NCI-H1694 (cell line): ENCODE measurements at regions not wholly inside any gene's neighbourhood (a gene's known extent, or its start where the extent isn't known, plus 50 kb on each side); places are given as distances from the start of the nearest gene placed in this dataset.

Source experiments
- DNase-seq: peaks from one replicate; lab custom pipeline; 2025; lab: John Stamatoyannopoulos, UW

DNA sequence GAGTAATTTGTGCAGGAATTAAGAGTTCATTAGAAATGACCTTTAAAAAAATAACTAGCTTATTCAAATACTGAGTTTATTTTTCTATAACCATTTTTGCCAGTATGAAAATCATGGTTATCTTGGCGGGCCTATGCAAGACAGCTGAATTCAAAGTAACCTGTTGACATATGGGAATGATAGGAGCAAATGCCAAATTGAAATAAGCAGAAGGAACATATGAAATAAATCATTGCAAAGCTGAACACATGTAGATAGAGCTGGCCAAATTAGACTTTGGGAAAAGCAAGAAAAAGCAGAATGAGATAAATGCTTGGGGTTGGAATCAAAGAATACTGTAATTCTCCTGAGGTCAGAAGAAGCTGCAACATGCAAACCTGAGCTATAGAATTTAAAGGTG is 372.5 kb downstream of the ADAMTS20 start:
- no peak for DNase-seq

DNA sequence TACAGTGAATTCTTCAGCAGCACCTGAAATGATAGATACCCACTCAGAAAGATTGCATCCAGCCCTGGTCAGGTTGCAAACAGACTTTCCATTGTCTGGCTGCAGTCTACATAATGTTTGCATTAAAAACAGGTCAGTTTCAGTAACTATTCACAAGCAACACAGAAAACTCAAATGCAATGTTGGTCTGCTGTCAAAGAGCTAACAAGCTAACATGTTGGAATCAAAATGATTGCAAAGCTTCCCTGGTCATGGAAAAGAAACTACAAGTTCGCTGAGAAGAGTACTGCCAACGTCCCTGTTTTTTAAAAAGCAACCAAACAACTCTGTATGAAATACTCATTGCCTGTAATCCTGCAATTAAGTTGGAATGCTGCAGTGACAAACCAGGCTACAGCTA is 374.7 kb downstream of the ADAMTS20 start:
- DNase-seq, result no peak

DNA sequence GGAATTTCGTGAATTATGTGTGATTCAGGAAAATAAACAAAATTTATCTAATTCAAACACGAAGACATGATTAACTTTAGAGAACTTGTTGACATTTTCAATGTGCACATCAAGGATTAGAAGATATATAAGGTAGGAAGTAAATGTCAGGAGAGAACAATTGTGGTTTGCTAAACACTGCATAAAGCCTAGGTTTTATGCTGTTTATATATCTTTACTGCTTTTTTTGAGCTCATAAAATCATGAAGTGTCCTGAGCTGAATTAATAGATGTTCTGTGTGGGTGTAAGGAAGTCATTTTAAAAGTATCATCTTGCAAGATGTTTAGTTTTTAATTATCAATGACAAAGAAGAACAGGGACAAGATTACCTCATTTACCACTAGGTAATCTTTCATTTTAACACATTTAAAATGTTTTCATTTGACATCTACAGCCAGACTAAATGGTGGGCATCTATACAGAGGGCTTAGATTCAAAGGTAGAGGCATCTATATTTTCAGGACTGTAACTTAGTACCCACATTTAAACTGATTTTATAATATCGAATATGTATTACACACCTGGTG is 382.8 kb downstream of the ADAMTS20 start:
- DNase-seq, result no peak

DNA sequence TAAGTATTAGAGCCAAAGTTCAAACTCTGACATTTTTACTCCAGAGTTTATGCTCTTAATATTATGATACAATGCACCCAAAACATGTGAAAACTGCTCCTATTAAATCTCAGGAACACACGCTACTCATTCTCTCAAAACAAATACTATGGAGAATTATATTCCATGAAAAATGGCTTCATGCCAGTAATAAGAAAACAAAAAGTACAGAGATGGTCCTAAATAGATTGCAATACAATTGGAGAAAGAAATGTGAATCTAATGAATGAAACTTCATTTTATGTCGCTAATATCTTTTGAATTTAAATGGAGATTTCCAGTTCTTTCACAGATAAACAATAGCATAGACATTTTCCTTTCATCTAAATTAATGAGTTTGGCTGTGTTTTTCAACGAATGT is 384.3 kb downstream of the ADAMTS20 start:
- DNase-seq, result no peak

DNA sequence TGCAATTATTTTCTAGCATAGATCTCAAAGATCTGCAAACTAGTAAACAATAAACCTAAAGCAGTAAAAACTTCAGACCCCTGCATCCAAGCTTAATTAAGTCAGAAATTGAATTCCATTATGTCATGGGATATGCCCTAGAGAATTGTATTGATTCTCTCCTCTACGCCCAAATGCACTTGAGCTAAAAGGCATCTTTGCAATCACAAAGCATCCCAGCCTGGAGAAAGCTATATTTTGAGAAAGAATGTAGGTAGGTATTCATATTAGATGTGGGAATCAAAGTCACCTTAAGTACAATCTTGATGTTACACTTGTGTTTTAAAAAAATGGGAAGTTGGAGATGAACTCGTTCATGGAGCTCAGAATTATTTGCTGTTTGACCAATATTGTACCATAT is 386.7 kb downstream of the ADAMTS20 start:
- DNase-seq, result no peak

DNA sequence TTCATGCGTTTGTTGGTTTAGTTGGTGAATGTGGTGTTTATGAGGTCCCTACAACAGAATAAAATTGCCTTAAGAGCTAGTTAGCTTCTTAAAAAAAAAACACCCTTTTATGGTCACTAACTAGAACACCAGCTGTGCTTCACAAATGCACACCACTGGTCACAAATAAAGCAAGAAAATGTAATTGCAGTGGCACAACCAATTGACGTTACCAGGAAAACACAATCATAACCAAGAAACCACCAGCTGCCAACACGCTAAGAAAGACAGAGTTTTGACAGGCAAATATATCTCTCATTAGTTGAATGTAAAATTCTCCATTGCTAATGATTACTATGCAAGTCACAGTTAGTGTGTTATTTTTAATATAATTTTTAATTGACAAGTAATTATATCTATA is 389.9 kb downstream of the ADAMTS20 start:
- DNase-seq, result no peak

DNA sequence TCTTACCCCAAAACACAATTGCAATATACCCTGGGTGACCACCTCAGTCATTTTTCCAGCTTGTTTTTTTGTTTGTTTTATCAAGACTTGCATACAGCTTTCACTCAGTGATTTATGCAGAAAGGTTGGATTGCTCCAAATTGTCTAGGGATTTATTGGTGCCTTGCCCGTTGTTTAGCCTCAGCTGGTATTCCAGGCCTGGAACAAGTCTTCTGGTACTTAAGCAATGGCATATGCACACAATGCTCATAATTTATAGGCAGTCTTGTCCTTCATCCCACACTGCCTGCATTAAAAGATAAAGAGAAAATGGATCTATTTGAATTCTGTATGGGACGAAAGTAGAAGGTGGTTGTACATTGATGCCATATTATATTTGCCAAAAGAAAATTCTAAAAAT is 392.5 kb downstream of the ADAMTS20 start:
- no peak for DNase-seq

DNA sequence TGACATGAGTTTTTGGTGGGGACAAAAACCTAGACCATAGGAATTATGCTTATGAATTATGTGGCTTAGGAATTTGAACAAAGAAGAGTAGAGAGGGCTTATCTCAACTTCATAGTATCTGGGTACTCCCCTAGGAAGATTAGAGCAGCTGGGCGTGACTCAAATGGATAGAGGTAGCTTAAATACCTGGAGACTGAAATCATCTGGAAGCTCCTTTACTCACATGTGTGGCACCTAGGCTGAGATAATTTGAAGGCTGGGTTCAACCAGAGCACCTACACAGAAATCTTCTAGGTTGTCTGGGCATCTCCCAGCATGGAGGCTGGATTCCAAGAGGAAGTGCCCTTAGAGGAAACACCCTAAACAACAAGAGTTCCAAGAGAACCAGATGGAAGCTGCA is 393.9 kb downstream of the ADAMTS20 start:
- no peak for DNase-seq

DNA sequence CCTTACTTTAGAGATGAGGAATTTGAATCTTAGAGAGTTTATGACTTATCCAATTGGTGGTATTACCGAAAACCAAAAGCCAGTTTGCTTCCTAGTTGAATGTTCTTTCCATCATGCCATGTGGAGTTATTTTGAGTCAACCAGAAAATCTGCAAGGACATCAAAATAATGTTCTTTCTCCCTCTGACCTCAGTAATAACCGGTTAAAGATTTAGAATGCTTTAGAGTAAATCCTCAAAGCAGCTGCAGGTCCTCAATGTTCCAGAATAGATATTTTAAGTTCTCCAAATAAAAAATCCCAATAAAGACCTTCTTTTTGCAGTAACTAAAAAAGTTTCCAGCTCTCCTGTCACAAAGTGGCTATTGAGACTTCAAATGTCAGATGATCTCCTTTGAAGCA is 396.6 kb downstream of the ADAMTS20 start:
- DNase-seq, result no peak

DNA sequence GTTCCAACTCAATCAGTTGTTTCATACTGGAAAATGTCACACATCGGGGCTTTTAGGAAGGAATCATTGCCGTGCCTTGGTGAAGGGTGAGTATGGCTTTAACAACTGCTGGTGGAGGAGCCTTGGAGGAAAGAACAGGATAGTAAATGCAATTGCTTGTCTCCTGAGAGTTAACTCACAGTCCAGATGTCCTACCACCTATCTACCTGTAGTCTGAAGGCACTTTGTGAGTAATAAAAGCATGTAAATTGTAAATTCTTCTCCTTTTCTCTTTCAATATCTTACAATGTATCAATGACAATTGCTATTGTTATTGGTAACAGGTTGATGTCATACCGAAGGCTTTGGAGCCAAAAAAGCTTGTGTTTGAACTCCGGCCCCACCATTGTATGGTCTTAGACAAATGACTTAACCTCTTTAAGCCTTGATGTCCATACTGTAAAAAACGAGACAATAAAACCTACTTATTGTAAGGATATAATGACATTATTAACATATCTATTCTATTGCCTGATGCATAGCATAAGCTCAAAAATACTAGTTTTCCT is 397.4 kb downstream of the ADAMTS20 start:
- no peak for DNase-seq

DNA sequence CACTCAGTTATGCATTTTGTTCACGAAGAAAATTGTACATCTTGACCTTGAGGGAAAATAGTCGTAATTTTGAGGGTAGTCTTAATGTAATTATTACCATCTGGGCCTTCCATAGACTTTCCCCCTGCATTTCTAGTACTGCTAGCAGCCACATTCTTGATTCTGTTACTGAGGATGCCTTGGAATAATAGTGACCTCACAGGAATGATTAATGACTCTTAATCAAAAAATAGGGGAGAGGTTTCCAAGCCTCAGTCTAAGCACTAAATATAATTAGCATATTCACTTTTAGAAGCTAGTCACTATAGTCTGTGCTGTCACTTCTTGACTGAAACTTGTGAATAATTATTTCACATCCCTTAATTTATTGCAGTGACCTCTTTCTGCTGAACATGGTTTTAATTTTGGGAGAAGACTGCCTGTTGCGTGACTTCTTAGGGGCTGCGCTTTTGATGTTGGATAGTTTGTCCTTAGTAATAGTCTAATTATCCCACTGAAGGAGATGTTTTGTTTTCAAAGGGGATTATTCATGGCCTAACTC is 400.5 kb downstream of the ADAMTS20 start:
- no peak for DNase-seq

DNA sequence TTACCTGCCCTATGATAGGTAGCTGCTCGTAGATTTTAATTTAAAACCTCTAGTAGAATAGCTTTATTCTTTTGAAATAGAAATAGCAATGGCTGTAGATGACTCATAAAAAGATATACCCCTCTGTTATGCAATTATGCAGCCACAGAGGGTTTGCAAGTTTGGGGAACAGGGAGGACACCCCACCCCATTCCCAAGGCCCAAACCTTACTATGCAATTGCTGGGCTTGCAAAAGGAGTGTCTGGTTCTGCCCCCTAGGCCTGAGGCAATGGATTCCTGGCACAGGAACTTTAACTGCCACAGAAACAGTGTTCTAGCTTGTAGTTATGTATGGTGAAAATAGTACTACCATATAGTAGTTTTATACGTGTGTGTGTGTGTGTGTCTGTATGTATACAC is 403.3 kb downstream of the ADAMTS20 start:
- no peak for DNase-seq

DNA sequence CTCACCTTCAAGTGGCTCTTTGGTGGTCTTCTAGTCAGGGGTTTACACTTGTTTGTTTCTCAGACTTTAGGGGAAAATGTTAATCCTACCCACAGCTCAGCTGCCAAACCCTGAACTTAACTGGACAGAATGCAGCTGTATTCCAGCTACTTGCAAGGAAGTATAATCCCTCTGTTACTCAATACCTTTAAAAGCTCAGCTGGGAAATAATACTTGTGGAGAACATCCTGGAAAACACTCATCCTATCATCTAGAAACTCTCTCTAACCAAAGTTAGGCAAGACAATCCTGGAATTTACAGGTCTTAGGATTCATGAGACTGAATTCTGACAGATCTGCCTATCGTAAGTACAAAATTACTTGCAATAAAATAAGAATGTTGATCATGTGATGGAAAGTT is 404.1 kb downstream of the ADAMTS20 start:
- DNase-seq, result no peak

DNA sequence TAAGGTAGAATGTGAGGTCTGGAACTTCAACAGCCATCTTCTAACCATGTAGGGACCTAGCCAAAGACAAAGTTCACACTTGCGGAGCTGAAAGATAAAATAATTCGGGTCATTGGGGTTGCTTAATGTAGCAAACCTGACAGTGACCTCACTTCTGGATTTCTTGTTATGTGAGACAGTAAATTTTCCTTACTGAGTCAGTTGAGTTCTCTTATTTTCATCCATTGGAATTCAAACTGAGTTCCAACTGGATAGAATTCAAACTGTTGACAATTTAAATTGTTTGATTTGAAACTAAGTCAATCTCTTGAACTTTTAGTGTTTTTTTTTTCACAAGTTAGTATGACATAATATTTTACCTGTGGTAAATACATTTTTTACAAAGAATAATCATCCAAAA is 406.5 kb downstream of the ADAMTS20 start:
- DNase-seq, result no peak

DNA sequence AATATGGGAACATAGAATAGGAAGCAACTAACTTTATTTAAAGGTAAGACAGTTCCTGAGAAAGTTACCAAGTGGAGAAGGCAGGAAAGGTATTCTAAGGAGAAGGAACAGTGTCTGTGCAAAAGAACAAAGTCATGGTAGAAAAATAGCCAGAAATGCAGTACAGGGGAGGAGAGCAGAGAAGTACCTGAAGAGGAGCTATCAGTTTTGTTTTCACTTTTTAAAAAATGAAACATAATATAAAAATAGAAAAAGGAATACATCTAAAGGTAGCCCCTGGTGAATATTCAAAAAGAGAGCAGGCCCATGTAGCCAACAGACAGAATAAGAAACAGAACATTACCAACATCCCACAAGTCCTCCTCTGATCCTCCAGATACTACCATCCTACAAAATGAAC is 408.7 kb downstream of the ADAMTS20 start:
- DNase-seq, result no peak

DNA sequence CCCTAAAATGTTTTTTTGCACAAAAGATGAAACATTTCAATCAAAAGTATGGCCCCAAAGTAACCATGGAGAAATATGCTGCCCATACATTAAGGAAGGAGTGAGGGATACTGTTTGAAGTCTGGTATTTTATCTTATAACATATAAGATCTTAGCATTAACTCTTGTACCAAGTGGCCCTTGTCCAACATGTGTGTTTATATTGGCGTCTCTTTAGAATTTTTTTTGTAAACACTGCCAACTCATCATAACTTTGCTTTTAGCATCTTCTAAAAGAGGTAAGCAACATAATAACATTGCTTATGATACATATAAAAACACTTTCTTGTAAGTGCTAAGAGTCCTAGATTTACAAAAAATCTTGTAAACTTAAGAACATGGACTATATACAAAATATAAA is 419.7 kb downstream of the ADAMTS20 start:
- DNase-seq, result no peak

DNA sequence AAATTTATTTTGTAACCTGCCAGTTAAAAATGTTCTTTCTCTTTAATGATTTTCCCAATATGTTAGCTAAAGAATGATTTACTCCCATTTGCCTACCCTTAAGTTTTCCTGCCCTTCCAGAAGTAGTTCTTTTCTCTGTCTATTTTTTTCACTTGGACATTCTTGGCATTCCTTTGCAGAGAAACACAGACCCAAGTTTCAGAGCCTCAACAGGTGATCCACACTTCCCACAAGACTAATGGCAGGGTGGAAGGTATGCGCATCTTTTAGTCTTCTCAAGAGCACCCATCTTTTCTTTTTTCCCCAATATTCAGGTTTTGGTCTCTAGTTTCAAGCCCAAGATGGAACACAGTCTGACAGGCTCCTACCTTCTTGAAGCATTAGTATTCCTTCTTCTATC is 420.7 kb downstream of the ADAMTS20 start:
- DNase-seq, result no peak

DNA sequence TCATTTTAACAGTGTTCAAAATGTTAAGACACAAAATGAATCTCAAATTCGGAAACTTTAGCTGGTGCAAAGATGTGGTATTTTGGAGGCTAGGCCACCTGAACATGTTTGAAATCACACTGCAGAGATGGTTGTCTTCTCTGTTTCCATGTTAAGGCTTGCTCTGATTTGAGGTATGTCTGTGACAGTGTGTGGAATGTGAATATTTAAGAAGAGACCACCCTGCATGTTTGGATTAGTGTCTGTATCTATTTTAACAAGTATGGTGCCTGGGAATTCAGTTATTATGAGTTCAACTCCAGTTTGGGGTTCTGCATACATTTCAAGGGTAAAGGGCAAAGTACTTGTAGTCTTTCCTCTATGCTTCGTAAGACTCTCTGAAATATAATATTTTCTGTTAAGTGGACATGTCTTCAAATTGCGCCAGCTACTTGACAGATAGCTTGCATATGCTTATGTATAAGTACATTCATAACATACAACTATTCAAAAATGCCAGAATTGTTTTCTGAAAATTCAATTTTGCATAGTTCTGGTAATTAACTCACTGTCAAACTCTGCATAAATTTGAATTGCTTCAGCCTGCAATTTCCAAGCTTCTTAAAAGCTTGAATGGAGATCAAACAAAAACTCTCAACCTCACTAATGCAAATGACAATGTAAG is 424.0 kb downstream of the ADAMTS20 start:
- no peak for DNase-seq

DNA sequence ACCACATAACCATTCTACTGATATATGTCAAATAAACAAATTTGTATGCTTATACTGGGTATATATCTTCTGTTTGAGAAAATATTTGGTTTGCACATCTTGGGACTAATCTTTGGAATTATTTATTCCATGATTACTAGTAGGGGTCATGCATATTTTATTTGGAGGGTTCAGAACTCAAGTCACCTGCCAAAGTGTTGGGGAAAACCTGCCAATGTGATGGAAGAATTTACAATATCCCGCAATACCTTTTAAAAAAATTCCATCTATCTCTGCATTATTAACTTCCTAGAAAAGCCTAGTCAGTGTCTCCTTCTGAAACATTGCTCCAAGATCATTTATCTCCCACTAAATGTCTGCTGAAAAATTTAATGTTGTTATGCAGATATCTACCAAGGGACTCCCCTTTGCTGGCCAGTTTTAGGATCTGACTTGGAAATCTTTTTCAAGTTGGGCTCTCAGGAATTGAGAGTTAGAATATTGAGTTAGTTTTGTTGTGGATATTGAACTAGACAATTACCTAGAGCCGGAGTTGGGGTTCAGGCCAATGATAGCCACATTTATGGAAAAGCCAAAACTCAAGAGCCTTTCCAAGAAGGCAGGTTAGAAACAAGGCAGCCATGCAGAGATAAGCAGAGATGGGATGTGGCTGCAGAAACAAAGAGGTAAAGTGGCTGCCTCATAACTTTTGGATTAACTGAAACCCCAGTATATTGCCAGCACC is 425.2 kb downstream of the ADAMTS20 start:
- no peak for DNase-seq

DNA sequence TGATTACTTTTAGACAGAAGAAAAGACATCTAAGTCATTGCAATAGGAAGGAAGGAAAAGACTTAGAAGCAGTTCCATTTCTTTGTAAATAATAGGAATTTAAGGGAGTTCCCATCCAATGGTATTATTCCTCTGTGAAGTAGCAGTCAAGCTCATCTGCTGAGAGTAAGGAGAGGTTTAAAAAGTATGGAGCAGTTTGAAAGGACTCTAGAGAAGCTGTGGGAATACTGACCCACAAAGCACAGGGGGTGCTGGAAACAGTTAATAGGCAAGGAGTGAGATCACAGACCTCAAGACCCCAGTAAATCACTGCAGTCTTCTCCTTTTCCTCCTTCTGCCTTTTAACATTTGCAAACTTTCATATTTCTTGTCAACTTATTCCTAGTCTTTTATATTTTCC is 428.5 kb downstream of the ADAMTS20 start:
- no peak for DNase-seq

DNA sequence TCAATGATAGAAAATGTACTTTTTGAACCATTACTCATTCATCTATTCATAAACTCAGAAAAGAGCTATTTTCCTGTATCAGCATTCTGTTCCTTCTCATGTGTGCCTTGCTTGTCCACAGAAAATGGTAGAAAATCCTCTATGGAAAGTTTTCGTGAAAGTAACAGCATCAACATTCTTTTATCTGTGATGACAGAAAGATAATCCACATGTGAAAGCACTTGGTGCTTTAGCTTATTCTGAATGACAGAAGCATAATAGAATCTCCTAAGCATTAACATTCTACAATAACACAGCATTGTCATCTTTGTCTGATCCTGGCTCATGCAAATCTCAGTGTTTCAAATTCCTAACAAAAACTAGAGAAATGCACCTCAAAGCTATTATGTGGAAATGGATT is 431.9 kb downstream of the ADAMTS20 start:
- no peak for DNase-seq

DNA sequence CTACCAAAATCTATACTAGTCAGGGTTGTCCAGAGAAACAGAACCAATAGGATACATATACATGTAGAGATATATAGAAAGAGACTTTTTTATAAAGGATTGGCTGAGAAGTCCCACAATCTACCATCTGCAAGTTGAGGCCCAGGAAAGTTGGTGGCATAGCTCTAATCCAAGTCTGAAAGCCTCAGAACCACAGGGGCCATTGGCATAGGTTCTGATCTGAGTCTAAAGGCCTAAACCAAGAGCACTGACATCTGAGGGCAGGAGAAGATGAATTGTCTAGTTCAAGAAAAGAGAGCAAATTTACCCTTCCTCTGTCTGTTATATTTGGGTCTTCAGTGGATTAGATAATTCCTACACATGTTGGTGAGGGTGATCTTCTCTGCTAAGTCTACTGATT is 433.1 kb downstream of the ADAMTS20 start:
- DNase-seq, result no peak

DNA sequence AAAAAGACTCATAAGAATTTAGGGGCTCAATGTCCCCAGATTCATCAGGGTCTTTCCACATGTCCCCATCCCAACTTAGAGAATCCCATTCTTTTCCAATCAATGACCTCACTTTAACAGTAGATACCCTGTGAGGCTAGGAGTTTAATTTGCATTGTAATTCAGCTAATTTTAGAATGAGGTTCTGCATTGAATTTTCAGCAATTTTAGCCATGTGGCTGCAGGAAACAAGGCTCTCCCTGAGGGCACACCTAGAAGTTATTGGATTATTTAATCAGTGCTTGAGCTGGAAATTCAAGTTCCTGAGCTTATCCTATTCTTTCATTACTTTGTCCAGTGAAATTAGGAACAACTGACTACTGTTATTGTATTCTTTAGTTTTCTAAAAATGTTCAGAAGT is 433.8 kb downstream of the ADAMTS20 start:
- no peak for DNase-seq
